ENCODE measurements at regions not wholly inside any gene's neighbourhood (a gene's known extent, or its start where the extent isn't known, plus 50 kb on each side); places are given as distances from the start of the nearest gene placed in this dataset.

GRCh38 chr1:149844650-149845255 lies 54.6 kb upstream of the BOLA1 start:
- Histone ChIP-seq H3K4me2 (ENCODE audit: insufficient read depth, low read length, poor library complexity, severe bottlenecking) (no peak overlapping the region), H3K23ac (ENCODE audit: low read depth, low read length, poor library complexity) (no peak overlapping the region), H2BK15ac (ENCODE audit: low read length) (no peak overlapping the region), H3K27ac (replicated peaks; ENCODE audit: low read length) (no peak overlapping the region), H3K27me3 (ENCODE audit: control insufficient read depth in 3 of 3, insufficient read depth in 3 of 3, low read depth in 1 of 3, low read length in 3 of 3) (no peaks in the 10 kb centered on the region), H3K4me3 (ENCODE audit: low read length in 2 of 2) (peak overlapping the region in 1 of 2 donors; percentile 66), H3K14ac (ENCODE audit: low read length) (no peak overlapping the region), H2AFZ (ENCODE audit: low read length) (no peak overlapping the region), H4K8ac (ENCODE audit: low read depth, low read length) (no peak overlapping the region), H3K4me1 (ENCODE audit: control insufficient read depth in 2 of 2, insufficient read depth in 1 of 2, low read depth in 1 of 2, low read length in 2 of 2) (peaks cover 5 to 21% of the 10 kb centered on the region in 2 donors), H3K79me1 (ENCODE audit: low read depth, low read length) (peaks cover 6% of the 10 kb centered on the region), H3K9me3 (replicated peaks in 1 of 2; ENCODE audit: control insufficient read depth in 2 of 2, insufficient read depth in 1 of 2, low read depth in 1 of 2, low read length in 2 of 2) (no peaks in the 10 kb centered on the region), H3K18ac (ENCODE audit: low read length) (no peak overlapping the region), H3K9ac (ENCODE audit: low read depth, low read length, poor library complexity) (no peak overlapping the region), H2AK5ac (ENCODE audit: low read depth, low read length) (no peak overlapping the region), H2BK5ac (ENCODE audit: low read length) (no peak overlapping the region), H2BK120ac (ENCODE audit: low read depth, low read length) (no peak overlapping the region), H3K4ac (ENCODE audit: low read length) (no peak overlapping the region), H4K91ac (ENCODE audit: low read depth, low read length, poor library complexity) (no peak overlapping the region), H3K36me3 (replicated peaks in 1 of 2; ENCODE audit: control insufficient read depth in 2 of 2, insufficient read depth in 2 of 2, low read length in 2 of 2) (peaks cover 0 to 24% of the 10 kb centered on the region in 2 donors), H2BK12ac (ENCODE audit: low read length) (no peak overlapping the region)
- WGBS, 2 donors (ENCODE audit: extremely low coverage in 2 of 2, insufficient read length in 2 of 2, insufficient replicate concordance in 1 of 2), result no CpG with 5 or more reads among the region's 4 CpGs
- DNase-seq (ENCODE audit: low spot score), result no peak

DNA sequence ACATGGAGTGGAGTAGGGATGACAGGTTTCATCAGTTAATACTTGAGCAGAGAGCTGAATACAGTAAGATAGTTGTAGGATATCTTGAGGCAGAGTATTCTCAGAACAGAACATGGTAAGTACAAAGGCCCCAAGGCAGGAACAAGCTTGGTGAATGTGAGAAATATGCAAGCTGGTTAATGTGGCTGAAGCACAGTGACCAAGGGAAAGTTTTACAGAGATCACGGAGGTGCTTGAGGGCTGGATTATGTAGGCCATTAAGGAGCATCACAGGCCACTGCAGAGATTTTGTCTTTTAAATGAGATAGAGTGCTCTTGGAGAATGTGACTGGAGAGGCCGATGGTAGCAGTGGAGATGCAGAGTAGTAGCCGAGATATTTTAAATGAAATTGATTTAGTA lies 54.0 kb upstream of the BOLA1 start:
- DNase-seq (ENCODE audit: low spot score), result no peak
- WGBS, 2 donors (ENCODE audit: extremely low coverage in 2 of 2, insufficient read length in 2 of 2, insufficient replicate concordance in 1 of 2), result no CpG with 5 or more reads among the region's 3 CpGs
- no peak overlapping the region for H3K9ac ChIP-seq (ENCODE audit: low read depth, low read length, poor library complexity)
- no peaks in the 10 kb centered on the region for H3K9me3 ChIP-seq (replicated peaks in 1 of 2; ENCODE audit: control insufficient read depth in 2 of 2, insufficient read depth in 1 of 2, low read depth in 1 of 2, low read length in 2 of 2)
- H3K27ac ChIP-seq (replicated peaks; ENCODE audit: low read length), result no peak overlapping the region
- no peak overlapping the region for H2BK120ac ChIP-seq (ENCODE audit: low read depth, low read length)
- H2BK5ac ChIP-seq (ENCODE audit: low read length), result no peak overlapping the region
- no peak overlapping the region for H2BK15ac ChIP-seq (ENCODE audit: low read length)
- H3K4me3 ChIP-seq (ENCODE audit: low read length in 2 of 2), result no peak overlapping the region
- H2AFZ ChIP-seq (ENCODE audit: low read length), result no peak overlapping the region
- no peak overlapping the region for H3K4ac ChIP-seq (ENCODE audit: low read length)
- H3K23ac ChIP-seq (ENCODE audit: low read depth, low read length, poor library complexity), result no peak overlapping the region
- no peak overlapping the region for H4K8ac ChIP-seq (ENCODE audit: low read depth, low read length)
- H4K91ac ChIP-seq (ENCODE audit: low read depth, low read length, poor library complexity), result no peak overlapping the region
- H3K18ac ChIP-seq (ENCODE audit: low read length), result no peak overlapping the region
- no peak overlapping the region for H2BK12ac ChIP-seq (ENCODE audit: low read length)
- H3K4me1 ChIP-seq (ENCODE audit: control insufficient read depth in 2 of 2, insufficient read depth in 1 of 2, low read depth in 1 of 2, low read length in 2 of 2), result peaks cover 5 to 21% of the 10 kb centered on the region in 2 donors
- H3K14ac ChIP-seq (ENCODE audit: low read length), result no peak overlapping the region
- no peak overlapping the region for H2AK5ac ChIP-seq (ENCODE audit: low read depth, low read length)
- no peaks in the 10 kb centered on the region for H3K27me3 ChIP-seq (ENCODE audit: control insufficient read depth in 3 of 3, insufficient read depth in 3 of 3, low read depth in 1 of 3, low read length in 3 of 3)
- H3K36me3 ChIP-seq (replicated peaks in 1 of 2; ENCODE audit: control insufficient read depth in 2 of 2, insufficient read depth in 2 of 2, low read length in 2 of 2), result peaks cover 0 to 24% of the 10 kb centered on the region in 2 donors
- H3K4me2 ChIP-seq (ENCODE audit: insufficient read depth, low read length, poor library complexity, severe bottlenecking), result no peak overlapping the region
- H3K79me1 ChIP-seq (ENCODE audit: low read depth, low read length), result peaks cover 6% of the 10 kb centered on the region

DNA sequence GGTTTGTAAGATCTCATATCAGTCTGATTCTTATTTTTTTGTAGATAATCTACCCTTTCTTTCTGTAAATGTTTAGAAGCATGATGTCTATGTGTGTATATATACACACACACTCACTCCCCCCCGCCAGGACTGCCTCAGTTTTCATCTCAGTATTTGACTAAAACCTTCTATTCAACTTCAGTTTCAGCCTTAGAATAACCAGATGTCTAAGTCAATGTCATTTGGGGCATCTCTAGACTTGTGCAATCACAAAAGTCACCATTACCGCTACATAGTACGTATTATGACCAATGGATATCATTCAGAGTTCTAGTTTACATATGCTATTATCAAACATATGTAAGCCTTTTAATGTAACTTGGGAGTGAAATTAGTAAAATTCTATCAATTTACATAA lies 53.3 kb upstream of the BOLA1 start:
- Histone ChIP-seq H2BK12ac (ENCODE audit: low read length) (no peak overlapping the region), H3K14ac (ENCODE audit: low read length) (no peak overlapping the region), H3K4ac (ENCODE audit: low read length) (no peak overlapping the region), H3K4me3 (ENCODE audit: low read length in 2 of 2) (no peak overlapping the region), H4K91ac (ENCODE audit: low read depth, low read length, poor library complexity) (no peak overlapping the region), H3K9ac (ENCODE audit: low read depth, low read length, poor library complexity) (no peak overlapping the region), H3K23ac (ENCODE audit: low read depth, low read length, poor library complexity) (no peak overlapping the region), H2AK5ac (ENCODE audit: low read depth, low read length) (no peak overlapping the region), H3K18ac (ENCODE audit: low read length) (no peak overlapping the region), H4K8ac (ENCODE audit: low read depth, low read length) (no peak overlapping the region), H3K27me3 (ENCODE audit: control insufficient read depth in 3 of 3, insufficient read depth in 3 of 3, low read depth in 1 of 3, low read length in 3 of 3) (no peaks in the 10 kb centered on the region), H2AFZ (ENCODE audit: low read length) (no peak overlapping the region), H3K79me1 (ENCODE audit: low read depth, low read length) (peaks cover 6% of the 10 kb centered on the region), H2BK5ac (ENCODE audit: low read length) (no peak overlapping the region), H3K36me3 (replicated peaks in 1 of 2; ENCODE audit: control insufficient read depth in 2 of 2, insufficient read depth in 2 of 2, low read length in 2 of 2) (peaks cover 0 to 24% of the 10 kb centered on the region in 2 donors), H3K4me2 (ENCODE audit: insufficient read depth, low read length, poor library complexity, severe bottlenecking) (no peak overlapping the region), H3K4me1 (ENCODE audit: control insufficient read depth in 2 of 2, insufficient read depth in 1 of 2, low read depth in 1 of 2, low read length in 2 of 2) (peaks cover 5 to 21% of the 10 kb centered on the region in 2 donors), H3K27ac (replicated peaks; ENCODE audit: low read length) (no peak overlapping the region), H3K9me3 (replicated peaks in 1 of 2; ENCODE audit: control insufficient read depth in 2 of 2, insufficient read depth in 1 of 2, low read depth in 1 of 2, low read length in 2 of 2) (no peaks in the 10 kb centered on the region), H2BK120ac (ENCODE audit: low read depth, low read length) (no peak overlapping the region), H2BK15ac (ENCODE audit: low read length) (no peak overlapping the region)
- no peak for DNase-seq (ENCODE audit: low spot score)
- no CpG with 5 or more reads among the region's 3 CpGs for WGBS, 2 donors (ENCODE audit: extremely low coverage in 2 of 2, insufficient read length in 2 of 2, insufficient replicate concordance in 1 of 2)

DNA sequence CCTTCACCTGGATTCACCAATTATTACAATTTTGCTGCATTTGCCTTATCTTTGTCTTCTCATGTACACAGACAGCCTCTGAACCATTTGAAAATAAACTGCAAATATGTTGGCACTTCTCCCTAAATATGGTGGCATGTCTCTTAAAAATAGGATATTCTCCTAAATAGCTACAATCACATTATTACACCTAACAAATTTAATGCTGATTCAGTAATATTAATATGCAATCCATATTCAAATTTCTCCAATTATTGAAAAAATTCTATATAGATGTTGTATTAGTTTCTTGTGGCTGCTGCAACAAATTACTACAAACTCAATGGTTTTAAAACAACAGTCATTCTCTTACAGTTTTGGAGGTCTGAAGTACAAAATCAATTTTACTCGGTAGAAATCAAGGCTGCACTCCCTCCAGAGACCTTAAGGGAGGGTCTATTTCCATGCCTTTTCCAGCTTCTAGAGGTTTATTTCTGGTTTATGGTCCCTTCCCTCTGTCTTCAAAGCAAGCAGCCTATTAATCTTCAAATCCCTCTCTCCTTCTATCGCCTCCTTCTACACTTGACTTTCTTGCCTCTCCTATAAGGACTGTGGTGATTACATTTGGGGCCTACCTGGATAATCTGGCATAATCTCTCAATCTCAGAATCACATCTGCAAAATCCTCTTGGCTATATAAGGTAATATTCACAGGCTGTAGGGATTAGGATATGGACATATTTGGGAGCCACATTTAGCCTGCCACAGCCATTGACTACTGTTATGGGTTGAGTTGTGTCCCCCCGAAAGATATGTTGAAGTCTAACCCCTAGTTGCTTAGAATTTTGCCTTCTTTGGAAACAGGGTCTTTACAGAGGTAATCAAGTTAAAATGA lies 52.5 kb upstream of the BOLA1 start:
- Histone ChIP-seq H3K18ac (ENCODE audit: low read length) (no peak overlapping the region), H3K23ac (ENCODE audit: low read depth, low read length, poor library complexity) (no peak overlapping the region), H3K9me3 (replicated peaks in 1 of 2; ENCODE audit: control insufficient read depth in 2 of 2, insufficient read depth in 1 of 2, low read depth in 1 of 2, low read length in 2 of 2) (no peaks in the 10 kb centered on the region), H3K4me3 (ENCODE audit: low read length in 2 of 2) (no peak overlapping the region), H3K9ac (ENCODE audit: low read depth, low read length, poor library complexity) (no peak overlapping the region), H4K8ac (ENCODE audit: low read depth, low read length) (no peak overlapping the region), H2BK5ac (ENCODE audit: low read length) (no peak overlapping the region), H2AFZ (ENCODE audit: low read length) (no peak overlapping the region), H3K27ac (replicated peaks; ENCODE audit: low read length) (no peak overlapping the region), H3K4me2 (ENCODE audit: insufficient read depth, low read length, poor library complexity, severe bottlenecking) (no peak overlapping the region), H3K4me1 (ENCODE audit: control insufficient read depth in 2 of 2, insufficient read depth in 1 of 2, low read depth in 1 of 2, low read length in 2 of 2) (peaks cover 5 to 21% of the 10 kb centered on the region in 2 donors), H3K4ac (ENCODE audit: low read length) (no peak overlapping the region), H2BK12ac (ENCODE audit: low read length) (no peak overlapping the region), H3K14ac (ENCODE audit: low read length) (no peak overlapping the region), H4K91ac (ENCODE audit: low read depth, low read length, poor library complexity) (no peak overlapping the region), H3K36me3 (replicated peaks in 1 of 2; ENCODE audit: control insufficient read depth in 2 of 2, insufficient read depth in 2 of 2, low read length in 2 of 2) (peaks cover 0 to 24% of the 10 kb centered on the region in 2 donors), H2AK5ac (ENCODE audit: low read depth, low read length) (no peak overlapping the region), H3K27me3 (ENCODE audit: control insufficient read depth in 3 of 3, insufficient read depth in 3 of 3, low read depth in 1 of 3, low read length in 3 of 3) (no peaks in the 10 kb centered on the region), H2BK120ac (ENCODE audit: low read depth, low read length) (no peak overlapping the region), H2BK15ac (ENCODE audit: low read length) (no peak overlapping the region), H3K79me1 (ENCODE audit: low read depth, low read length) (peaks cover 6% of the 10 kb centered on the region)
- no peak for DNase-seq (ENCODE audit: low spot score)
- WGBS, 2 donors (ENCODE audit: extremely low coverage in 2 of 2, insufficient read length in 2 of 2, insufficient replicate concordance in 1 of 2), result no CpG with 5 or more reads among the region's 3 CpGs

All from neuronal stem cell (in vitro differentiated cells).